ENCODE measurements at regions not wholly inside any gene's neighbourhood (a gene's known extent, or its start where the extent isn't known, plus 50 kb on each side); places are given as distances from the start of the nearest gene placed in this dataset.
"Not testable (repeated sequence)": the region's sequence is repeated elsewhere in the genome, so short reads cannot be mapped to it uniquely, and the experiment has no call there.

DNA sequence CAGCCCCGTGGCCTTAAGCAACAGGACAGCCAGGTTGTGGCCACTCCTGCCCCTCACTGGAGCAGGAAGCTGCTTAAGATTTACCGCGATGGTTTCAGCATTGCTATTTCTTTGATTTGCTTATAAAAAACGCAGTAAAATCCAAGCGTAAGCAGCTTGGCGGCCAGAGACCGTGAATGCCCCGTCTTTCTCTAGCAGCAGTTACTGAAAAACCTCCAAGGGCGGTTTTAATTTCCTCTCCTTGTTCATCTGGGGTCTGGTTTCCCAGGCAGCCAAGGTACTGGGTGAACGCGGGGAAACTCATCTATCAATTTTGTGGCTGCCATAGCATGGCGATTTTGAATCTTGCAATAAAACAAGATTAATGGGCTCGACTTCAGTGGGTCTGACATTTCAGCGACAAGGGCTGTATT is 130.3 kb downstream of the MINAR1 start:
- no peaks in the 10 kb centered on the region for H3K9me3 Mint-ChIP-seq
- ChIA-PET POLR2A (no interaction called here), CTCF (no interaction called here)
- ATAC-seq (ENCODE audit: low read depth) (no peak), DNase-seq (no peak)
- no peak overlapping the region for H3K4me3 Mint-ChIP-seq
- H3K27ac Mint-ChIP-seq = no peak overlapping the region
- TF ChIP-seq, protein P1, sequence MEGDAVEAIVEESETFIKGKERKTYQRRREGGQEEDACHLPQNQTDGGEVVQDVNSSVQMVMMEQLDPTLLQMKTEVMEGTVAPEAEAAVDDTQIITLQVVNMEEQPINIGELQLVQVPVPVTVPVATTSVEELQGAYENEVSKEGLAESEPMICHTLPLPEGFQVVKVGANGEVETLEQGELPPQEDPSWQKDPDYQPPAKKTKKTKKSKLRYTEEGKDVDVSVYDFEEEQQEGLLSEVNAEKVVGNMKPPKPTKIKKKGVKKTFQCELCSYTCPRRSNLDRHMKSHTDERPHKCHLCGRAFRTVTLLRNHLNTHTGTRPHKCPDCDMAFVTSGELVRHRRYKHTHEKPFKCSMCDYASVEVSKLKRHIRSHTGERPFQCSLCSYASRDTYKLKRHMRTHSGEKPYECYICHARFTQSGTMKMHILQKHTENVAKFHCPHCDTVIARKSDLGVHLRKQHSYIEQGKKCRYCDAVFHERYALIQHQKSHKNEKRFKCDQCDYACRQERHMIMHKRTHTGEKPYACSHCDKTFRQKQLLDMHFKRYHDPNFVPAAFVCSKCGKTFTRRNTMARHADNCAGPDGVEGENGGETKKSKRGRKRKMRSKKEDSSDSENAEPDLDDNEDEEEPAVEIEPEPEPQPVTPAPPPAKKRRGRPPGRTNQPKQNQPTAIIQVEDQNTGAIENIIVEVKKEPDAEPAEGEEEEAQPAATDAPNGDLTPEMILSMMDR (IDR thresholded peaks at IDR 0.05) = no peak
- peaks cover 23% of the 10 kb centered on the region for H3K27me3 Mint-ChIP-seq
- no peaks in the 10 kb centered on the region for H3K4me1 Mint-ChIP-seq
- no peaks in the 10 kb centered on the region for H3K36me3 Mint-ChIP-seq (ENCODE audit: low read depth)
- intact Hi-C loops (cut with micrococcal nuclease) = no loop called here

DNA sequence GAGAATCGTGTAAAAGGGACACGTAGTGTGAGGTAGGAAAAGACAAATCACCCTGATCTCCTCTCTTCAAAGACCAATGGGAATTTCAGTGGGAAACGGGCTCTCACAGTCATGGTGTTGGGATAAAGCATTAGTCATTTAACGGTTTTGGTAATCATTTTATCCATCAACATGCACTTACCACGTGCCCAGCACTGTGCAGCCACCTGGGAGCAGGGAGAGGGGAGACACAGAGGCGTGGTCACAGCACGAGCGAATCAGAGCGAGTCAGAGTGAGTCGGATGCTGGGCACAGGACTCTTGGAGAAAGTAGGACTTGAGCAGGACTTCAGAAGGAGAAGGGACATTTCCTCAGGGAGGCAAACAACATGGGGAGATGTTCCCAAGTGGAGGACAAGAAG is 130.8 kb downstream of the MINAR1 start:
- Mint-ChIP-seq H3K27me3 (peaks cover 23% of the 10 kb centered on the region), H3K4me3 (no peak overlapping the region), H3K4me1 (no peaks in the 10 kb centered on the region), H3K36me3 (ENCODE audit: low read depth) (no peaks in the 10 kb centered on the region), H3K9me3 (no peaks in the 10 kb centered on the region), H3K27ac (no peak overlapping the region)
- TF ChIP-seq, protein P1 (IDR thresholded peaks at IDR 0.05) = no peak
- CTCF ChIA-PET = no interaction called here
- intact Hi-C loops (cut with micrococcal nuclease) = no loop called here
- no peak for DNase-seq
- POLR2A ChIA-PET = no interaction called here
- no peak for ATAC-seq (ENCODE audit: low read depth)

DNA sequence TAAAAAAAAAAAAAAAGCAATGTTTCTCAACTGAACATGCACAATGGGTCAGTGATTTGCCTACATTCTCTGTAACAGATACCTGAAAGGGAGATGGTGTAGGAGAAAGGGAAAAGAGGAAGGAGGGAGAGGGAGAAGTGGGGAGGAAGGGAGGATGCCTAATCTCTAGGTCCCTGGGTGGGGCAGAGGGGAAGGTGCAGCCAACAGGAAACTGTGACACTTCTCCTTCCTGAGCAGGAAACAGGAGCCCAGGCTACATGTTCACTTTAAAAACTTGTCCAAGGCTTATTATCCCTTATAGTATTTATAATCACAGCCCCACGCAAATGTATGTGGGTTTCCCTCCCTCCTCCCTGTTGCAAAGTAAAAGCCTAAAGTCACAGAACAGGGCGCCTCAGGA is 137.9 kb downstream of the MINAR1 start:
- intact Hi-C loops (cut with micrococcal nuclease) = no loop called here
- ChIA-PET CTCF (no interaction called here), POLR2A (no interaction called here)
- Mint-ChIP-seq H3K36me3 (ENCODE audit: low read depth) (no peaks in the 10 kb centered on the region), H3K9me3 (peaks cover 6% of the 10 kb centered on the region), H3K4me3 (no peak overlapping the region), H3K27ac (no peak overlapping the region), H3K27me3 (no peaks in the 10 kb centered on the region), H3K4me1 (no peaks in the 10 kb centered on the region)
- DNase-seq (no peak), ATAC-seq (ENCODE audit: low read depth) (no peak)
- TF ChIP-seq, protein P1 (IDR thresholded peaks at IDR 0.05) = no peak

DNA sequence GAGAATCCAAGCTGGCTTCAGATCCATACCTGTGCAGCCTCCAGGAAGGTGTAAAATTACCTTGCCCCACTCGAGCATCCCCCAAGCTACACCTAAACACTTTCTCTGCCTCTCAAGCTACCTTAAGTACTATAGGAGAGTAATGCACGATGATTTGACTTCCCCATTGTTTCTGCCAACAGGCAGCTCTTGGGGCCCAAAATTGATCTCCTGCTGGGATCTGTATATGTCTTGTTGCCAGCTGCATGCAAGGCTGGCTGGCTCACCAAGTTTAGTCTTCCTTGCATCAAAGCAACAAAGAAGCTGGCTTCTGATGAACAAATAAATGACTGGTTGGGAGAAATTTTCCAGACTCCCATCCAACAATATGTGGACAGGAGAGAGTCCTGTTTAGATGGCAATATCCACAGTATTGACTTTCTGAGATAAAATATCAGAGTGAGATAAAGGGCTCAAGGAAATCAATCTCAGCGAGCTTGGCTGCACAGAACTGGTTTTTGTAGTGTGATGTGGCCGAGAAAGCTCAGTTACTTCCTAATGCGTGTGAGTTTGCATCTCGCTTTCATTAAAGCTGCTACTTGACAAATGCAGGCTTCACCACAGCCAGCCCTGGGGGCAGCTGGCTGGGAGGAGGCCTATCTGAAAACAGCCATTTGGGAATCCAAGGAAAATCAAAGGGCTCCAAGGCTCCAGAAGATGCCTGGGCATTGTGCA is 140.7 kb downstream of the MINAR1 start:
- Mint-ChIP-seq H3K4me1 (no peaks in the 10 kb centered on the region), H3K4me3 (no peak overlapping the region), H3K27ac (no peak overlapping the region), H3K36me3 (ENCODE audit: low read depth) (no peaks in the 10 kb centered on the region), H3K9me3 (peaks cover 6% of the 10 kb centered on the region), H3K27me3 (peaks cover 3% of the 10 kb centered on the region)
- TF ChIP-seq, protein P1 (IDR thresholded peaks at IDR 0.05) = no peak
- intact Hi-C loops (cut with micrococcal nuclease) = no loop called here
- ATAC-seq (ENCODE audit: low read depth) = no peak
- ChIA-PET CTCF (no interaction called here), POLR2A (no interaction called here)
- no peak for DNase-seq

DNA sequence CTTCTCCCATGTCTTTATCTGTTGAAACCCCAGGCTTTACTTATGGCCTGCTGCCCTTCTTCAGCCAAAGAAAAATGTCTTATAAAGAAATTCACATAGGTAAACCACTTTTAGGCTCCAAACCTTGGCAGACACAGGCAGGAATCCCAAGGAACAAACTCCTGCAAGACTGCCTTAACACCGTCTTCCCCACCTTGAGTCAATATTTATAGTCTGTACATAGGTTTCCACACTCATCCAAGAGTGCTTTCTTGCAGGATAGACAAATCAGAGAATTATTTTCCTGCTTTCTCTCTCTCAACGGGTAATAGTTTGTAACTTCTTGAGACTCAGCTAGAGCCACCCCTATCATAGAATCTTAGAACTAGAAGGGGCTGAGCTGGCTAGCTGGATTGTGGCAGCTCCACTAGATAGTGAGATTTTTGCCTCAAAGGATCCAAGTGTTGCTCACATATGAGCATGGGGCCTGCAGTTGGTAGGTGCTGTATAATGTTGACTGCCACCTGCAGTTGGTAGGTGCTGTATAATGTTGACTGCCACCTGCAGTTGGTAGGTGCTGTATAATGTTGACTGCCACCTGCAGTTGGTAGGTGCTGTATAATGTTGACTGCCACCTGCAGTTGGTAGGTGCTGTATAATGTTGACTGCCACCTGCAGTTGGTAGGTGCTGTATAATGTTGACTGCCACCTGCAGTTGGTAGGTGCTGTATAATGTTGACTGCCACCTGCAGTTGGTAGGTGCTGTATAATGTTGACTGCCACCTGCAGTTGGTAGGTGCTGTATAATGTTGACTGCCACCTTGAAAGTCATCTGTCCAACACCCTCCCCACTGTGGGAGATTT is 142.5 kb downstream of the MINAR1 start:
- POLR2A ChIA-PET; H3K9me3 Mint-ChIP-seq; DNase-seq; H3K4me3 Mint-ChIP-seq; ATAC-seq (ENCODE audit: low read depth); H3K27me3 Mint-ChIP-seq; H3K27ac Mint-ChIP-seq; H3K36me3 Mint-ChIP-seq (ENCODE audit: low read depth); H3K4me1 Mint-ChIP-seq; CTCF ChIA-PET; intact Hi-C loops (cut with micrococcal nuclease): not testable (repeated sequence)
